ENCODE measurements at regions not wholly inside any gene's neighbourhood (a gene's known extent, or its start where the extent isn't known, plus 50 kb on each side); places are given as distances from the start of the nearest gene placed in this dataset.

DNA sequence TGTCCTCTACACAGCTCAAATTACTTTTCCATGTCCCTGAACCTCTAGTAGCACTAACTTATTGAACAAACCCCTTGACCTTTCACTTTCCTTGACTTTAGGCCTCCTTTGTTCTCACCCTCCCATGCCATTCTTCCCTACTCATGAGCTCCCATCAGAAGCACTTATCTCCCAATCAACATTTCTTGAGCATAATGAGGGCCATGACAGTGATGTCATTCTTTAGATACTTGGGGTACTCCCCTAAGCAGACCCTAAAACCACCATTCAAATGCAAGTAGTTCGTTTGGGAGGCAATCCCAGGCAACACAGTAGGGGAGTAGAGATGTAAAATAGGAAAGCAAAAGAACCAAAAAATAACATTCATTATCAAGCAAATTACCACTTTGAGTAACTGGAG is 115.9 kb upstream of the ARHGAP28 start:
- Histone ChIP-seq H3K27me3 (no peaks in the 10 kb centered on the region), H3K4me1 (no peaks in the 10 kb centered on the region), H3K4me3 (no peak overlapping the region), H3K27ac (no peak overlapping the region), H3K36me3 (replicated peaks in 1 of 2; ENCODE audit: insufficient read depth in 1 of 2, low read depth in 2 of 2) (no peaks in the 10 kb centered on the region), H3K9me3 (no peaks in the 10 kb centered on the region)
- WGBS, 2 donors = 13 to 17% methylated on average over 1 of the region's 1 CpG
- TF ChIP-seq, protein P1, sequence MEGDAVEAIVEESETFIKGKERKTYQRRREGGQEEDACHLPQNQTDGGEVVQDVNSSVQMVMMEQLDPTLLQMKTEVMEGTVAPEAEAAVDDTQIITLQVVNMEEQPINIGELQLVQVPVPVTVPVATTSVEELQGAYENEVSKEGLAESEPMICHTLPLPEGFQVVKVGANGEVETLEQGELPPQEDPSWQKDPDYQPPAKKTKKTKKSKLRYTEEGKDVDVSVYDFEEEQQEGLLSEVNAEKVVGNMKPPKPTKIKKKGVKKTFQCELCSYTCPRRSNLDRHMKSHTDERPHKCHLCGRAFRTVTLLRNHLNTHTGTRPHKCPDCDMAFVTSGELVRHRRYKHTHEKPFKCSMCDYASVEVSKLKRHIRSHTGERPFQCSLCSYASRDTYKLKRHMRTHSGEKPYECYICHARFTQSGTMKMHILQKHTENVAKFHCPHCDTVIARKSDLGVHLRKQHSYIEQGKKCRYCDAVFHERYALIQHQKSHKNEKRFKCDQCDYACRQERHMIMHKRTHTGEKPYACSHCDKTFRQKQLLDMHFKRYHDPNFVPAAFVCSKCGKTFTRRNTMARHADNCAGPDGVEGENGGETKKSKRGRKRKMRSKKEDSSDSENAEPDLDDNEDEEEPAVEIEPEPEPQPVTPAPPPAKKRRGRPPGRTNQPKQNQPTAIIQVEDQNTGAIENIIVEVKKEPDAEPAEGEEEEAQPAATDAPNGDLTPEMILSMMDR (IDR thresholded peaks at IDR 0.05) = no peak
- no peak for TF ChIP-seq POLR2A (IDR thresholded peaks at IDR 0.05)
- DNase-seq (no peak), ATAC-seq (no peak)
- intact Hi-C loops (cut with DNase I) = no loop called here

DNA sequence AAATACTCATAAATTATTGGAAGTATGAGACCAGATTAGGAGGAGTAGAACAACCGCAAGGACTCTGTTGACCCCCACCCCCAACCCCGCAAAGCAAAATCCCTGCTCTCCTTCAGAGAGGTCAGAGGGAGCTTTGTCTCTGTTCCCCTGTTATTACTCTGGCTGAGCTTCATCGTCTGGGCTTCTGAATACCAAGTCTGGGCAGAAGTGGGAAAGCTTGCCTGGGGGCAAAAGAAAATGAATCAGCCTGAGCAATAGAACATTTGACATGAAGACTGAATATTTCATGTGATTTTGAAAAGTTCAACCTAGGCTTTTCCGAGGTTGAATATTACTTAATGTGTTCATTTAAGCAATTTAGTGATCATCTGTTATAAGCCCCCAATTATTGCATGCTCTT is 114.6 kb upstream of the ARHGAP28 start:
- DNase-seq = no peak
- 91% methylated on average over 4 of the region's 4 CpGs for WGBS, 2 donors
- Histone ChIP-seq H3K4me1 (no peaks in the 10 kb centered on the region), H3K9me3 (no peaks in the 10 kb centered on the region), H3K36me3 (replicated peaks in 1 of 2; ENCODE audit: insufficient read depth in 1 of 2, low read depth in 2 of 2) (no peaks in the 10 kb centered on the region), H3K4me3 (no peak overlapping the region), H3K27ac (no peak overlapping the region), H3K27me3 (no peaks in the 10 kb centered on the region)
- ATAC-seq = no peak
- intact Hi-C loops (cut with DNase I) = no loop called here
- TF ChIP-seq, protein P1 (IDR thresholded peaks at IDR 0.05) = no peak

DNA sequence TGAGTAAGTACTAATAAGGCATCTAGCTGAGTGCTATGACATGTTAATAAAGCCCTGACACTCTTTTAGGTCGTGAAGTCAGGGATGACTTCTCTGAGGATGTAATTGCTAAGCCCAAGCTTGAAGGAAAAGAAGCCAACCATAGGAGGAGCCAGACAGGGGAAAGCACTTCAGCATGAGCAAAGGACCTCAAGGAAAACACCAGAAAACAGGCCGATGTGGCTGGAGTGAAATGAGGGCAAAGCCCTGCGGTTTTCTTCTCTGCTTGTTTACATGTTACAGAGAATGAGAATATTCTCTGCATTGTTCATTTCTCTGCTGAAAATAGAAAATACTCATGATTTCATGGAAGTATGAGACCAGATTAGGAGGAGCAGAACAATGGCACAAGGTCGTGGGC is 112.5 kb upstream of the ARHGAP28 start:
- Histone ChIP-seq H3K36me3 (replicated peaks in 1 of 2; ENCODE audit: insufficient read depth in 1 of 2, low read depth in 2 of 2) (no peaks in the 10 kb centered on the region), H3K27ac (no peak overlapping the region), H3K9me3 (no peaks in the 10 kb centered on the region), H3K4me1 (no peaks in the 10 kb centered on the region), H3K4me3 (no peak overlapping the region), H3K27me3 (no peaks in the 10 kb centered on the region)
- 77 to 79% methylated on average over 4 of the region's 4 CpGs for WGBS, 2 donors
- ATAC-seq (no peak), DNase-seq (no peak)
- intact Hi-C loops (cut with DNase I) = no loop called here
- TF ChIP-seq, protein P1 (IDR thresholded peaks at IDR 0.05) = no peak
- no peak for TF ChIP-seq POLR2A (IDR thresholded peaks at IDR 0.05)

DNA sequence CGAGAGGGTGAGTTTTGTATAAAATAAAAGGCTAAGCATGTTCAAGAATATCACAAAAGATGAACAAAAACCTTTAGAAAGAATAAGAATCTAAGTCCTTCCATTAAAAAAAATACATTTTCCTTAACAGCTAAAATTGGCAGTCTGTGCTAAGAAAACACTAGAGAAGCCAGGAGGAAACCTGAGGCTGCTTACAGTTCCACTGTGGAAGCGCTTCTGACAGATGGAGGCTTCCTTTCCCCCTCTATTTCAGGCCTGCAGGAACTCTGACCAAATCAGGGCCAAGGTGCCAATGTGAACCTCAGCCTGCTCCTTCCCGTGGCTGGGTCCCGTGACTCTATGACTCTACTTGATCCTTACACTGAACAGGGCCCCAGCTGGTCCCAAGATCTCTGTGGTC is 108.1 kb upstream of the ARHGAP28 start:
- no peak overlapping the region for H3K27ac ChIP-seq
- ATAC-seq (no peak), DNase-seq (no peak)
- WGBS, 2 donors = 76 to 94% methylated on average over 4 of the region's 4 CpGs
- no peaks in the 10 kb centered on the region for H3K27me3 ChIP-seq
- intact Hi-C loops (cut with DNase I) = no loop called here
- H3K4me1 ChIP-seq = peaks cover 6% of the 10 kb centered on the region
- no peak overlapping the region for H3K4me3 ChIP-seq
- H3K36me3 ChIP-seq (replicated peaks in 1 of 2; ENCODE audit: insufficient read depth in 1 of 2, low read depth in 2 of 2) = no peaks in the 10 kb centered on the region
- TF ChIP-seq POLR2A (IDR thresholded peaks at IDR 0.05) = no peak
- TF ChIP-seq, protein P1 (IDR thresholded peaks at IDR 0.05) = no peak
- H3K9me3 ChIP-seq = no peaks in the 10 kb centered on the region

DNA sequence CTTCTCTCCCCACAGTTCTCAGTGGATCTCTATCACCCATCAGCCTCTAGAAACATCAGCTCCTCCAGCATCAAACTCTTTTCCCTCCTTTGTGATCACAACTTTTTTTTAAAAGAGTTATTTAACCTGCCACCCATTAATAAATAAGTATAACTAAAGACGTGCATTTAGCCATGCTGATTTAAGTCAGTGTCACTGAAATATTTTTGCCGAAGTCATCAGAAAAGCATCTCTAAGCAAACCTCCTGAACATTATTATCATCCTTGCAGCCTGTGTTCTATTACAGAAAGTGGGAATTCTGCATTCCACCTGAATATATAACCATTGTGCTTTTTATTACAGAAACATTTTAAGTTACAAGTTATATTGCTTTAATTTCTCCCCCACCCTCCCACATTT is 106.2 kb upstream of the ARHGAP28 start:
- Histone ChIP-seq H3K4me3 (no peak overlapping the region), H3K4me1 (peaks cover 12% of the 10 kb centered on the region), H3K27me3 (no peaks in the 10 kb centered on the region), H3K9me3 (no peaks in the 10 kb centered on the region), H3K36me3 (replicated peaks in 1 of 2; ENCODE audit: insufficient read depth in 1 of 2, low read depth in 2 of 2) (no peaks in the 10 kb centered on the region), H3K27ac (no peak overlapping the region)
- intact Hi-C loops (cut with DNase I) = no loop called here
- ATAC-seq (no peak), DNase-seq (no peak)
- TF ChIP-seq POLR2A (IDR thresholded peaks at IDR 0.05) = no peak
- TF ChIP-seq, protein P1 (IDR thresholded peaks at IDR 0.05) = no peak
- WGBS, 2 donors = 63 to 79% methylated on average over 2 of the region's 2 CpGs
